GM23338 (cell line): ENCODE measurements at regions not wholly inside any gene's neighbourhood (a gene's known extent, or its start where the extent isn't known, plus 50 kb on each side); places are given as distances from the start of the nearest gene placed in this dataset.

Source experiments
- ATAC-seq: fragments of 200-7000 bp; cut with Tn5 transposase; 3 replicates; pipeline ENCODE4 v1.9.1; 2020
- DNase-seq: peaks from one replicate; pipeline ENCODE4 v3.0.0-alpha.2; 2015; ENCODE audit warnings: low spot score
- H2AFZ ChIP-seq: fragments of 200-600 bp; sonication (generic); 2 replicates; pipeline ENCODE4 v1.8.0; 2016; ENCODE audit warnings: antibody characterized with exemption, mild to moderate bottlenecking, moderate library complexity
- H3F3A ChIP-seq: fragments of 200-600 bp; sonication (generic); replicated peaks from 2 replicates; pipeline ENCODE4 v1.8.0; 2017; ENCODE audit warnings: antibody characterized with exemption, mixed run types, low read depth
- H3K27ac ChIP-seq: fragments of 200-600 bp; sonication (generic); 2 replicates; pipeline ENCODE4 v1.6.1; 2016; ENCODE audit warnings: low read depth
- H3K27me3 ChIP-seq: fragments of 200-600 bp; sonication (generic); 2 replicates; pipeline ENCODE4 v1.8.0; 2016; ENCODE audit warnings: mild to moderate bottlenecking, mixed run types, moderate library complexity; ENCODE audit not compliant: insufficient read depth
- H3K36me3 ChIP-seq: fragments of 200-600 bp; sonication (generic); 2 replicates; pipeline ENCODE4 v1.8.0; 2016; ENCODE audit warnings: mild to moderate bottlenecking; ENCODE audit not compliant: insufficient read depth
- H3K4me1 ChIP-seq: fragments of 200-600 bp; sonication (generic); 2 replicates; pipeline ENCODE4 v1.8.0; 2016; ENCODE audit warnings: mild to moderate bottlenecking, moderate library complexity; ENCODE audit not compliant: insufficient read depth
- H3K4me2 ChIP-seq: fragments of 200-600 bp; sonication (generic); 2 replicates; pipeline ENCODE4 v1.7.1; 2017; ENCODE audit warnings: mixed run types
- H3K4me3 ChIP-seq: fragments of 200-600 bp; sonication (generic); 2 replicates; pipeline ENCODE4 v1.6.1; 2016; ENCODE audit warnings: mixed run types
- H3K79me2 ChIP-seq: fragments of 200-600 bp; sonication (generic); replicated peaks from 2 replicates; pipeline ENCODE4 v1.8.0; 2017; ENCODE audit warnings: mild to moderate bottlenecking; ENCODE audit not compliant: insufficient read depth
- H3K9me2 ChIP-seq: fragments of 200-600 bp; sonication (generic); 2 replicates; pipeline ENCODE4 v1.8.0; 2017; ENCODE audit not compliant: insufficient read depth
- H4K20me1 ChIP-seq: fragments of 200-600 bp; sonication (generic); replicated peaks from 2 replicates; pipeline ENCODE4 v1.8.0; 2017; ENCODE audit warnings: mild to moderate bottlenecking; ENCODE audit not compliant: insufficient read depth
- H3K27ac Mint-ChIP-seq: 2 replicates; pipeline ENCODE4 v1.8.0; 2020; ENCODE audit warnings: inconsistent platforms, mild to moderate bottlenecking, moderate library complexity, mixed read lengths
- H3K27me3 Mint-ChIP-seq: 3 replicates; pipeline ENCODE4 v1.8.0; 2022; ENCODE audit warnings: low read depth, mild to moderate bottlenecking, moderate library complexity, mixed read lengths, inconsistent platforms; ENCODE audit not compliant: insufficient read depth, poor library complexity
- H3K36me3 Mint-ChIP-seq: 3 replicates; pipeline ENCODE4 v1.8.0; 2021; ENCODE audit warnings: low read depth, mild to moderate bottlenecking, inconsistent platforms, moderate library complexity, mixed read lengths
- H3K4me1 Mint-ChIP-seq: 3 replicates; pipeline ENCODE4 v1.8.0; 2020; ENCODE audit warnings: mild to moderate bottlenecking, inconsistent platforms, mixed read lengths
- H3K4me3 Mint-ChIP-seq: 3 replicates; pipeline ENCODE4 v1.8.0; 2021; ENCODE audit warnings: moderate library complexity, mild to moderate bottlenecking, inconsistent platforms, mixed read lengths
- H3K9me3 Mint-ChIP-seq: 3 replicates; pipeline ENCODE4 v1.8.0; 2020; ENCODE audit warnings: moderate library complexity, mild to moderate bottlenecking, inconsistent platforms, mixed read lengths
- CREB1 ChIP-seq: fragments of 250-450 bp; sonication (Bioruptor Pico); IDR thresholded peaks from 2 replicates; pipeline ENCODE4 v1.5.0; 2020; ENCODE audit warnings: low read depth, mild to moderate bottlenecking, moderate library complexity
- CTCF ChIP-seq, 2 experiments: fragments of 200-600 bp in 1 of 2; sonication (generic) in 1 of 2; conservative IDR thresholded peaks; 2 replicates each; pipeline versions ENCODE4 v1.5.1 to v1.6.1; 2016 to 2017; ENCODE audit warnings: antibody characterized with exemption in 2 of 2, low read depth in 2 of 2, mild to moderate bottlenecking in 2 of 2, moderate library complexity in 1 of 2
- ETS1 ChIP-seq: IDR thresholded peaks from 2 replicates; pipeline ENCODE4 v1.6.1; 2016; ENCODE audit warnings: antibody characterized with exemption
- EZH2 ChIP-seq: fragments of 200-600 bp; sonication (generic); IDR thresholded peaks from one replicate; pipeline ENCODE4 v1.8.0; 2017; ENCODE audit warnings: antibody characterized with exemption, mild to moderate bottlenecking, low read depth; ENCODE audit not compliant: unreplicated experiment
- EZH2phosphoT487 ChIP-seq: fragments of 200-600 bp; sonication (generic); IDR thresholded peaks from one replicate; pipeline ENCODE4 v1.8.1; 2018; ENCODE audit warnings: antibody characterized with exemption; ENCODE audit not compliant: unreplicated experiment
- JUNB ChIP-seq: IDR thresholded peaks from one replicate; pipeline ENCODE4 v1.6.1; 2016; ENCODE audit warnings: antibody characterized with exemption; ENCODE audit not compliant: unreplicated experiment
- NANOG ChIP-seq: IDR thresholded peaks from 2 replicates; pipeline ENCODE4 v1.6.1; 2016; ENCODE audit warnings: antibody characterized with exemption, borderline replicate concordance
- POLR2AphosphoS5 ChIP-seq: IDR thresholded peaks from 2 replicates; pipeline ENCODE4 v1.6.1; 2016; ENCODE audit warnings: antibody characterized with exemption, low read depth
- REST ChIP-seq: IDR thresholded peaks from one replicate; pipeline ENCODE4 v1.6.1; 2018; ENCODE audit warnings: antibody characterized with exemption; ENCODE audit not compliant: unreplicated experiment
- STAT1 ChIP-seq: IDR thresholded peaks from one replicate; pipeline ENCODE4 v1.6.1; 2016; ENCODE audit warnings: antibody characterized with exemption; ENCODE audit not compliant: unreplicated experiment
- ZNF114 ChIP-seq: fragments of 250-450 bp; sonication (Bioruptor Pico); IDR thresholded peaks from 2 replicates; pipeline ENCODE4 v1.5.0; 2020; ENCODE audit warnings: mild to moderate bottlenecking, moderate library complexity
- ZNF331 ChIP-seq: fragments of 250-450 bp; sonication (Bioruptor Pico); IDR thresholded peaks from 2 replicates; pipeline ENCODE4 v1.5.0; 2020; ENCODE audit warnings: low read depth, mild to moderate bottlenecking, moderate library complexity

- no peak for TF ChIP-seq REST
- TF ChIP-seq ZNF331 = no peak
Measured at GRCh38 chr1:200316148-200316803, 93.6 kb downstream of the ZNF281 start (continued).

- Histone ChIP-seq H3K27me3 (no peaks in the 10 kb centered on the region), H3K4me1 (peaks cover 10% of the 10 kb centered on the region), H3K9me2 (no peaks in the 10 kb centered on the region), H3K79me2 (no peaks in the 10 kb centered on the region), H3K27ac (no peak overlapping the region), H4K20me1 (no peaks in the 10 kb centered on the region), H3K4me3 (no peak overlapping the region), H3F3A (no peaks in the 10 kb centered on the region), H3K4me2 (peak overlapping the region; percentile 35; the same call in 1 of the 2 replicates), H2AFZ (no peak overlapping the region), H3K36me3 (no peaks in the 10 kb centered on the region)
- peak; percentile 68 for ATAC-seq
- Mint-ChIP-seq H3K9me3 (no peaks in the 10 kb centered on the region), H3K36me3 (no peaks in the 10 kb centered on the region), H3K27me3 (no peaks in the 10 kb centered on the region), H3K27ac (peak overlapping the region; percentile 36; the same call in 1 of the 2 replicates), H3K4me1 (peaks cover 9% of the 10 kb centered on the region), H3K4me3 (peak overlapping the region; percentile 15; the same call in 2 of the 3 replicates)
- TF ChIP-seq ZNF114 (CRISPR knock-in tag) (no peak), STAT1 (no peak), ETS1 (no peak), EZH2phosphoT487 (no peak), NANOG (no peak), CREB1 (no peak), REST (no peak), JUNB (no peak), CTCF (conservative IDR thresholded peaks at IDR 0.05; ENCODE audit: low read depth in 2 of 2) (no peak), EZH2 (no peak), POLR2AphosphoS5 (no peak), ZNF331 (no peak)
- DNase-seq = no peak
Measured at GRCh38 chr1:200314085-200314750, 95.6 kb downstream of the ZNF281 start.
